ENCODE measurements at regions not wholly inside any gene's neighbourhood (a gene's known extent, or its start where the extent isn't known, plus 50 kb on each side); places are given as distances from the start of the nearest gene placed in this dataset.
"Not testable (repeated sequence)": the region's sequence is repeated elsewhere in the genome, so short reads cannot be mapped to it uniquely, and the experiment has no call there.

- no peak overlapping the region for H3K27ac ChIP-seq (ENCODE audit: insufficient read depth in 1 of 2, low read depth in 1 of 2, low read length in 2 of 2, poor library complexity in 1 of 2, severe bottlenecking in 2 of 2)
- H3K36me3 ChIP-seq (ENCODE audit: control insufficient read depth in 4 of 4, insufficient read depth in 4 of 4, low read length in 3 of 4) = no peaks in the 10 kb centered on the region
- peaks cover 0 to 10% (median 5%) of the 10 kb centered on the region in 4 experiments for H3K4me1 ChIP-seq (ENCODE audit: control extremely low read depth in 1 of 4, control insufficient read depth in 4 of 4, insufficient read depth in 4 of 4, low read length in 3 of 4)
- no peak for DNase-seq
- WGBS (ENCODE audit: insufficient coverage) = 97% methylated on average over 9 of the region's 9 CpGs
- H3K27me3 ChIP-seq (replicated peaks in 2 of 5; ENCODE audit: control insufficient read depth in 4 of 5, insufficient read depth in 5 of 5, low read length in 4 of 5) = peaks cover 0 to 14% (median 4%) of the 10 kb centered on the region in 5 experiments
- no peaks in the 10 kb centered on the region for H3K9me3 ChIP-seq (ENCODE audit: control extremely low read depth in 1 of 5, control insufficient read depth in 4 of 5, insufficient read depth in 2 of 5, low read depth in 1 of 5, low read length in 4 of 5)
- H3K4me3 ChIP-seq (ENCODE audit: control insufficient read depth in 1 of 7, extremely low read depth in 1 of 7, insufficient read depth in 4 of 7, low read depth in 2 of 7, low read length in 6 of 7) = no peak overlapping the region
- POLR2A ChIA-PET = no interaction called here
- CTCF ChIA-PET = no interaction called here
Observed at GRCh38 chr12:131437706-131438492, 273.0 kb upstream of the SFSWAP start.

GRCh38 chr12:131438493-131438835 is 272.4 kb upstream of the SFSWAP start:
- H3K36me3 ChIP-seq (ENCODE audit: control insufficient read depth in 4 of 4, insufficient read depth in 4 of 4, low read length in 3 of 4); DNase-seq; CTCF ChIA-PET; H3K4me3 ChIP-seq (ENCODE audit: control insufficient read depth in 1 of 7, extremely low read depth in 1 of 7, insufficient read depth in 4 of 7, low read depth in 2 of 7, low read length in 6 of 7); POLR2A ChIA-PET; H3K27ac ChIP-seq (ENCODE audit: insufficient read depth in 1 of 2, low read depth in 1 of 2, low read length in 2 of 2, poor library complexity in 1 of 2, severe bottlenecking in 2 of 2); H3K9me3 ChIP-seq (ENCODE audit: control extremely low read depth in 1 of 5, control insufficient read depth in 4 of 5, insufficient read depth in 2 of 5, low read depth in 1 of 5, low read length in 4 of 5): not testable (repeated sequence)
- H3K4me1 ChIP-seq (ENCODE audit: control extremely low read depth in 1 of 4, control insufficient read depth in 4 of 4, insufficient read depth in 4 of 4, low read length in 3 of 4) = peaks cover 0 to 10% (median 5%) of the 10 kb centered on the region in 4 experiments
- H3K27me3 ChIP-seq (replicated peaks in 2 of 5; ENCODE audit: control insufficient read depth in 4 of 5, insufficient read depth in 5 of 5, low read length in 4 of 5) = peaks cover 0 to 14% (median 4%) of the 10 kb centered on the region in 5 experiments
- WGBS (ENCODE audit: insufficient coverage) = no CpG with 5 or more reads among the region's 3 CpGs

GRCh38 chr12:131438881-131439280 is 272.0 kb upstream of the SFSWAP start:
- DNase-seq = no peak
- CTCF ChIA-PET = interaction anchor here (0.7 kb wide), 1 partner anchor 306 kb away, joined by 3 read pairs; no protein-coding TSS in a partner anchor
- H3K4me3 ChIP-seq (ENCODE audit: control insufficient read depth in 1 of 7, extremely low read depth in 1 of 7, insufficient read depth in 4 of 7, low read depth in 2 of 7, low read length in 6 of 7) = no peak overlapping the region
- H3K27ac ChIP-seq (ENCODE audit: insufficient read depth in 1 of 2, low read depth in 1 of 2, low read length in 2 of 2, poor library complexity in 1 of 2, severe bottlenecking in 2 of 2) = no peak overlapping the region
- H3K9me3 ChIP-seq (ENCODE audit: control extremely low read depth in 1 of 5, control insufficient read depth in 4 of 5, insufficient read depth in 2 of 5, low read depth in 1 of 5, low read length in 4 of 5) = no peaks in the 10 kb centered on the region
- WGBS (ENCODE audit: insufficient coverage) = 96% methylated on average over 8 of the region's 14 CpGs
- POLR2A ChIA-PET = no interaction called here
- H3K27me3 ChIP-seq (replicated peaks in 2 of 5; ENCODE audit: control insufficient read depth in 4 of 5, insufficient read depth in 5 of 5, low read length in 4 of 5) = peaks cover 0 to 14% (median 4%) of the 10 kb centered on the region in 5 experiments
- peaks cover 0 to 10% (median 5%) of the 10 kb centered on the region in 4 experiments for H3K4me1 ChIP-seq (ENCODE audit: control extremely low read depth in 1 of 4, control insufficient read depth in 4 of 4, insufficient read depth in 4 of 4, low read length in 3 of 4)
- no peaks in the 10 kb centered on the region for H3K36me3 ChIP-seq (ENCODE audit: control insufficient read depth in 4 of 4, insufficient read depth in 4 of 4, low read length in 3 of 4)

- H3K27me3 ChIP-seq (replicated peaks in 2 of 5; ENCODE audit: control insufficient read depth in 4 of 5, insufficient read depth in 5 of 5, low read length in 4 of 5); H3K4me3 ChIP-seq (ENCODE audit: control insufficient read depth in 1 of 7, extremely low read depth in 1 of 7, insufficient read depth in 4 of 7, low read depth in 2 of 7, low read length in 6 of 7); H3K4me1 ChIP-seq (ENCODE audit: control extremely low read depth in 1 of 4, control insufficient read depth in 4 of 4, insufficient read depth in 4 of 4, low read length in 3 of 4); CTCF ChIA-PET; H3K36me3 ChIP-seq (ENCODE audit: control insufficient read depth in 4 of 4, insufficient read depth in 4 of 4, low read length in 3 of 4); H3K9me3 ChIP-seq (ENCODE audit: control extremely low read depth in 1 of 5, control insufficient read depth in 4 of 5, insufficient read depth in 2 of 5, low read depth in 1 of 5, low read length in 4 of 5); H3K27ac ChIP-seq (ENCODE audit: insufficient read depth in 1 of 2, low read depth in 1 of 2, low read length in 2 of 2, poor library complexity in 1 of 2, severe bottlenecking in 2 of 2); DNase-seq; POLR2A ChIA-PET: not testable (repeated sequence)
- WGBS (ENCODE audit: insufficient coverage) = no CpG with 5 or more reads among the region's 8 CpGs
Observed at GRCh38 chr12:131439752-131440151, 271.1 kb upstream of the SFSWAP start.

- H3K36me3 ChIP-seq (ENCODE audit: control insufficient read depth in 4 of 4, insufficient read depth in 4 of 4, low read length in 3 of 4); H3K27ac ChIP-seq (ENCODE audit: insufficient read depth in 1 of 2, low read depth in 1 of 2, low read length in 2 of 2, poor library complexity in 1 of 2, severe bottlenecking in 2 of 2); H3K4me3 ChIP-seq (ENCODE audit: control insufficient read depth in 1 of 7, extremely low read depth in 1 of 7, insufficient read depth in 4 of 7, low read depth in 2 of 7, low read length in 6 of 7); POLR2A ChIA-PET; DNase-seq; CTCF ChIA-PET; H3K27me3 ChIP-seq (replicated peaks in 2 of 5; ENCODE audit: control insufficient read depth in 4 of 5, insufficient read depth in 5 of 5, low read length in 4 of 5); H3K9me3 ChIP-seq (ENCODE audit: control extremely low read depth in 1 of 5, control insufficient read depth in 4 of 5, insufficient read depth in 2 of 5, low read depth in 1 of 5, low read length in 4 of 5); H3K4me1 ChIP-seq (ENCODE audit: control extremely low read depth in 1 of 4, control insufficient read depth in 4 of 4, insufficient read depth in 4 of 4, low read length in 3 of 4): not testable (repeated sequence)
- WGBS (ENCODE audit: insufficient coverage) = 94% methylated on average over 3 of the region's 21 CpGs
Observed at GRCh38 chr12:131440209-131441059, 270.5 kb upstream of the SFSWAP start.

GRCh38 chr12:131441060-131441396 is 269.9 kb upstream of the SFSWAP start:
- H3K4me3 ChIP-seq (ENCODE audit: control insufficient read depth in 1 of 7, extremely low read depth in 1 of 7, insufficient read depth in 4 of 7, low read depth in 2 of 7, low read length in 6 of 7) = no peak overlapping the region
- no peak overlapping the region for H3K27ac ChIP-seq (ENCODE audit: insufficient read depth in 1 of 2, low read depth in 1 of 2, low read length in 2 of 2, poor library complexity in 1 of 2, severe bottlenecking in 2 of 2)
- H3K9me3 ChIP-seq (ENCODE audit: control extremely low read depth in 1 of 5, control insufficient read depth in 4 of 5, insufficient read depth in 2 of 5, low read depth in 1 of 5, low read length in 4 of 5) = no peaks in the 10 kb centered on the region
- peaks cover 0 to 8% (median 3%) of the 10 kb centered on the region in 4 experiments for H3K4me1 ChIP-seq (ENCODE audit: control extremely low read depth in 1 of 4, control insufficient read depth in 4 of 4, insufficient read depth in 4 of 4, low read length in 3 of 4)
- WGBS (ENCODE audit: insufficient coverage) = 96% methylated on average over 6 of the region's 6 CpGs
- peaks cover 0 to 4% (median 0%) of the 10 kb centered on the region in 5 experiments for H3K27me3 ChIP-seq (replicated peaks in 2 of 5; ENCODE audit: control insufficient read depth in 4 of 5, insufficient read depth in 5 of 5, low read length in 4 of 5)
- ChIA-PET CTCF (no interaction called here), POLR2A (no interaction called here)
- no peak for DNase-seq
- H3K36me3 ChIP-seq (ENCODE audit: control insufficient read depth in 4 of 4, insufficient read depth in 4 of 4, low read length in 3 of 4) = no peaks in the 10 kb centered on the region
